Mesenchymal stem cell (in vitro differentiated cells and primary cell): ENCODE measurements at regions not wholly inside any gene's neighbourhood (a gene's known extent, or its start where the extent isn't known, plus 50 kb on each side); places are given as distances from the start of the nearest gene placed in this dataset.
"Not testable (repeated sequence)": the region's sequence is repeated elsewhere in the genome, so short reads cannot be mapped to it uniquely, and the experiment has no call there.

Source experiments
- DNase-seq: peaks from one replicate; pipeline ENCODE4 v3.0.0-alpha.2; 2013
- H2AFZ ChIP-seq: one replicate; pipeline ENCODE4 v1.6.1; 2013; ENCODE audit warnings: low read depth, mild to moderate bottlenecking, control low read depth, inconsistent platforms, low read length, moderate library complexity
- H2AK5ac ChIP-seq: 2 replicates; pipeline ENCODE4 v1.6.1; 2013; ENCODE audit warnings: low read length, moderate library complexity, mild to moderate bottlenecking, inconsistent platforms; ENCODE audit not compliant: severe bottlenecking
- H2BK120ac ChIP-seq: one replicate; pipeline ENCODE4 v1.6.1; 2013; ENCODE audit warnings: low read depth, mild to moderate bottlenecking, inconsistent platforms, low read length, moderate library complexity
- H2BK12ac ChIP-seq, 2 experiments: one replicate each; pipeline ENCODE4 v1.6.1; 2013; ENCODE audit warnings: inconsistent platforms in 2 of 2, low read length in 2 of 2, mild to moderate bottlenecking in 2 of 2, moderate library complexity in 2 of 2, control low read depth in 1 of 2
- H2BK15ac ChIP-seq: one replicate; pipeline ENCODE4 v1.6.1; 2013; ENCODE audit warnings: mild to moderate bottlenecking, low read depth, inconsistent platforms; ENCODE audit not compliant: poor library complexity, severe bottlenecking
- H2BK5ac ChIP-seq: 2 replicates; pipeline ENCODE4 v1.6.1; 2013; ENCODE audit warnings: low read depth, mild to moderate bottlenecking, low read length, control low read depth, inconsistent platforms; ENCODE audit not compliant: poor library complexity, severe bottlenecking
- H3K14ac ChIP-seq, 2 experiments: one replicate each; pipeline ENCODE4 v1.6.1; 2013; ENCODE audit warnings: inconsistent platforms in 2 of 2, low read length in 2 of 2, control low read depth in 1 of 2, mild to moderate bottlenecking in 1 of 2, moderate library complexity in 1 of 2
- H3K18ac ChIP-seq, 2 experiments: one replicate each; pipeline ENCODE4 v1.6.1; 2013; ENCODE audit warnings: inconsistent platforms in 2 of 2, low read length in 2 of 2, control low read depth in 1 of 2, low read depth in 1 of 2, mild to moderate bottlenecking in 1 of 2
- H3K23ac ChIP-seq, 2 experiments: one replicate each; pipeline ENCODE4 v1.6.1; 2013; ENCODE audit warnings: inconsistent platforms in 2 of 2, low read length in 2 of 2, mild to moderate bottlenecking in 2 of 2, moderate library complexity in 2 of 2, control low read depth in 1 of 2
- H3K27ac ChIP-seq: 2 replicates; pipeline ENCODE4 v1.5.1; 2013; ENCODE audit warnings: mild to moderate bottlenecking, moderate library complexity, low read length, control low read depth, inconsistent platforms; ENCODE audit not compliant: poor library complexity, severe bottlenecking
- H3K27me3 ChIP-seq, 2 experiments: 2 replicates each; pipeline versions ENCODE4 v1.6.1 to v1.7.0; 2013; ENCODE audit warnings: low read length in 2 of 2, mild to moderate bottlenecking in 2 of 2, moderate library complexity in 2 of 2, control low read depth in 1 of 2, inconsistent platforms in 1 of 2; ENCODE audit not compliant: control insufficient read depth in 1 of 2, insufficient read depth in 1 of 2
- H3K36me3 ChIP-seq, 2 experiments: 2 replicates each; pipeline versions ENCODE4 v1.6.1 to v1.7.0; 2013; ENCODE audit warnings: low read length in 2 of 2, control low read depth in 1 of 2, inconsistent platforms in 1 of 2, low read depth in 1 of 2, mild to moderate bottlenecking in 1 of 2; ENCODE audit not compliant: insufficient read depth in 2 of 2, control insufficient read depth in 1 of 2
- H3K4ac ChIP-seq, 2 experiments: one replicate each; pipeline ENCODE4 v1.6.1; 2013; ENCODE audit warnings: inconsistent platforms in 2 of 2, low read length in 2 of 2, mild to moderate bottlenecking in 2 of 2, moderate library complexity in 2 of 2, control low read depth in 1 of 2, low read depth in 1 of 2
- H3K4me1 ChIP-seq: 2 replicates; pipeline ENCODE4 v1.6.1; 2013; ENCODE audit warnings: low read depth, low read length, control low read depth; ENCODE audit not compliant: control insufficient read depth, insufficient read depth
- H3K4me2 ChIP-seq: 2 replicates; pipeline ENCODE4 v1.6.1; 2013; ENCODE audit warnings: low read length, mild to moderate bottlenecking, inconsistent platforms; ENCODE audit not compliant: poor library complexity, severe bottlenecking
- H3K4me3 ChIP-seq, 2 experiments: 2 replicates each; pipeline versions ENCODE4 v1.5.1 to v1.7.0; 2013; ENCODE audit warnings: low read length in 2 of 2, mild to moderate bottlenecking in 2 of 2, control low read depth in 1 of 2, low read depth in 1 of 2; ENCODE audit not compliant: insufficient read depth in 1 of 2
- H3K79me1 ChIP-seq: replicated peaks from 2 replicates; pipeline ENCODE4 v1.6.1; 2013; ENCODE audit warnings: mild to moderate bottlenecking, control low read depth, low read length, inconsistent platforms; ENCODE audit not compliant: poor library complexity, severe bottlenecking
- H3K9ac ChIP-seq: 2 replicates; pipeline ENCODE4 v1.7.0; 2013; ENCODE audit warnings: mild to moderate bottlenecking, low read length, moderate library complexity
- H3K9me3 ChIP-seq: 2 replicates; pipeline ENCODE4 v1.7.0; 2013; ENCODE audit warnings: mild to moderate bottlenecking, low read length; ENCODE audit not compliant: control insufficient read depth
- H4K8ac ChIP-seq: one replicate; pipeline ENCODE4 v1.6.1; 2013; ENCODE audit warnings: inconsistent platforms, mild to moderate bottlenecking, low read length, moderate library complexity
- H4K91ac ChIP-seq: one replicate; pipeline ENCODE4 v1.6.1; 2013; ENCODE audit warnings: mild to moderate bottlenecking, low read length, inconsistent platforms
- WGBS: methylation state at CpG from one replicate; pipeline ENCODE4 v1.1.7; 2013; ENCODE audit warnings: mixed read lengths; 5-methylcytosine and 5-hydroxymethylcytosine counted together

GRCh38 chr14:103243764-103244737 lies 90.0 kb upstream of the EIF5 start:
- Histone ChIP-seq H3K9me3 (peaks cover 4% of the 10 kb centered on the region), H2BK120ac (no peak overlapping the region), H2BK15ac (no peak overlapping the region), H3K27me3 (peaks cover 0 to 20% of the 10 kb centered on the region in 2 experiments), H3K4ac (peak overlapping the region in 1 of 2 experiments; percentile 56), H4K91ac (no peak overlapping the region), H3K18ac (no peak overlapping the region), H3K23ac (no peak overlapping the region), H3K79me1 (no peaks in the 10 kb centered on the region), H3K36me3 (no peaks in the 10 kb centered on the region), H2BK5ac (no peak overlapping the region), H4K8ac (no peak overlapping the region), H3K4me1 (peaks cover 1% of the 10 kb centered on the region), H3K4me2 (no peak overlapping the region), H2BK12ac (no peak overlapping the region), H2AFZ (no peak overlapping the region), H3K9ac (no peak overlapping the region), H3K4me3 (no peak overlapping the region), H3K14ac (no peak overlapping the region), H3K27ac (no peak overlapping the region), H2AK5ac (no peak overlapping the region)
- peak; percentile 17 for DNase-seq
- 85% methylated on average over 7 of the region's 7 CpGs for WGBS

- not testable (repeated sequence) for H3K9me3 ChIP-seq, H2BK12ac ChIP-seq, H2AK5ac ChIP-seq, H3K79me1 ChIP-seq, H3K27ac ChIP-seq, H3K4me3 ChIP-seq, H3K36me3 ChIP-seq, H3K4me2 ChIP-seq, H2BK5ac ChIP-seq, H3K14ac ChIP-seq, H3K4ac ChIP-seq, H4K8ac ChIP-seq, H3K18ac ChIP-seq, H4K91ac ChIP-seq, H3K9ac ChIP-seq, H2AFZ ChIP-seq, H2BK15ac ChIP-seq, H2BK120ac ChIP-seq, H3K4me1 ChIP-seq, H3K23ac ChIP-seq
- DNase-seq = peak; percentile 90
- WGBS = 0% methylated on average over 1 of the region's 3 CpGs
- H3K27me3 ChIP-seq = peaks cover 0 to 15% of the 10 kb centered on the region in 2 experiments
These were observed 88.4 kb upstream of the EIF5 start for GRCh38 chr14:103245624-103246031.

GRCh38 chr14:103246070-103246469 lies 88.0 kb upstream of the EIF5 start:
- no peak overlapping the region for H3K14ac ChIP-seq

GRCh38 chr14:103247169-103247606 lies 86.8 kb upstream of the EIF5 start:
- H3K23ac ChIP-seq = no peak overlapping the region
- peaks cover 3% of the 10 kb centered on the region for H3K9me3 ChIP-seq

More at GRCh38 chr14:103246070-103246469, 88.0 kb upstream of the EIF5 start:
- H3K27me3 ChIP-seq = peaks cover 0 to 10% of the 10 kb centered on the region in 2 experiments
- no peak overlapping the region for H4K91ac ChIP-seq
- H4K8ac ChIP-seq = no peak overlapping the region
- H2BK5ac ChIP-seq = no peak overlapping the region
- no peaks in the 10 kb centered on the region for H3K9me3 ChIP-seq
- no peak for DNase-seq
- no peak overlapping the region for H3K4me2 ChIP-seq
- H3K4me3 ChIP-seq = no peak overlapping the region
- WGBS = 26% methylated on average over 1 of the region's 2 CpGs
- H2AFZ ChIP-seq = no peak overlapping the region
- H3K36me3 ChIP-seq = no peaks in the 10 kb centered on the region
- no peaks in the 10 kb centered on the region for H3K4me1 ChIP-seq
- no peak overlapping the region for H2BK15ac ChIP-seq
- H3K4ac ChIP-seq = no peak overlapping the region
- H2BK120ac ChIP-seq = no peak overlapping the region
- H2BK12ac ChIP-seq = no peak overlapping the region
- H3K9ac ChIP-seq = no peak overlapping the region
- peak overlapping the region in 1 of 2 experiments; percentile 33 for H3K18ac ChIP-seq
- no peak overlapping the region for H2AK5ac ChIP-seq
- no peak overlapping the region for H3K23ac ChIP-seq
- no peaks in the 10 kb centered on the region for H3K79me1 ChIP-seq
- no peak overlapping the region for H3K27ac ChIP-seq

More at GRCh38 chr14:103247169-103247606, 86.8 kb upstream of the EIF5 start:
- Histone ChIP-seq H3K18ac (no peak overlapping the region), H3K36me3 (no peaks in the 10 kb centered on the region), H3K4ac (no peak overlapping the region), H4K8ac (no peak overlapping the region), H3K4me2 (no peak overlapping the region), H3K9ac (no peak overlapping the region), H2BK15ac (no peak overlapping the region), H3K79me1 (no peaks in the 10 kb centered on the region), H2BK5ac (no peak overlapping the region), H3K27me3 (peaks cover 0 to 4% of the 10 kb centered on the region in 2 experiments), H3K27ac (no peak overlapping the region), H3K14ac (no peak overlapping the region), H4K91ac (no peak overlapping the region), H3K4me1 (no peaks in the 10 kb centered on the region), H2BK120ac (no peak overlapping the region), H2AK5ac (no peak overlapping the region), H3K4me3 (no peak overlapping the region), H2AFZ (no peak overlapping the region), H2BK12ac (no peak overlapping the region)
- 90% methylated on average over 6 of the region's 7 CpGs for WGBS
- peak; percentile 79 for DNase-seq
